HCT116 (cell line): ENCODE measurements at regions not wholly inside any gene's neighbourhood (a gene's known extent, or its start where the extent isn't known, plus 50 kb on each side); places are given as distances from the start of the nearest gene placed in this dataset.

Experiments
- CEBPB ChIP-seq: IDR thresholded peaks from 2 replicates; pipeline ENCODE4 v1.6.1; 2012; ENCODE audit warnings: low read depth
- EGR1 ChIP-seq: IDR thresholded peaks from 2 replicates; pipeline ENCODE4 v1.6.1; 2012; ENCODE audit warnings: low read depth
- EZH2 ChIP-seq: fragments of 200-600 bp; sonication (generic); IDR thresholded peaks from 2 replicates; pipeline ENCODE4 v1.6.1; 2017; ENCODE audit warnings: antibody characterized with exemption, mixed run types
- JUND ChIP-seq: IDR thresholded peaks from 2 replicates; pipeline ENCODE4 v1.6.1; 2012
- POLR2A ChIP-seq: IDR thresholded peaks from 2 replicates; pipeline ENCODE4 v1.7.0; 2011; ENCODE audit warnings: borderline replicate concordance; ENCODE audit not compliant: insufficient read depth, insufficient read length; ENCODE audit errors: extremely low read depth
- POLR2AphosphoS5 ChIP-seq: IDR thresholded peaks from 2 replicates; pipeline ENCODE4 v1.6.1; 2011; ENCODE audit warnings: mild to moderate bottlenecking, low read depth, low read length, moderate library complexity
- ZNF274 ChIP-seq: fragments of 200-500 bp; sonication (Bioruptor generic); IDR thresholded peaks from 2 replicates; pipeline ENCODE4 v1.6.1; 2014; ENCODE audit warnings: mild to moderate bottlenecking, low read depth, low read length, inconsistent platforms
- TF ChIP-seq, protein P1 (sequence below), 3 experiments: fragments of 200-600 bp in 1 of 3; sonication (generic) in 1 of 3; IDR thresholded peaks in 2 of 3; conservative IDR thresholded peaks in 1 of 3; 2 replicates each; pipeline ENCODE4 v1.5.1; 2012 to 2017; ENCODE audit warnings: low read depth in 2 of 3, low read length in 2 of 3, antibody characterized with exemption in 1 of 3, borderline replicate concordance in 1 of 3, control low read depth in 1 of 3, mild to moderate bottlenecking in 1 of 3, mixed read lengths in 1 of 3, mixed run types in 1 of 3, moderate library complexity in 1 of 3; ENCODE audit not compliant: insufficient read depth in 1 of 3
- TF ChIP-seq, protein P2 (sequence below): IDR thresholded peaks from 2 replicates; pipeline ENCODE4 v1.6.1; 2012; ENCODE audit warnings: low read depth

DNA sequence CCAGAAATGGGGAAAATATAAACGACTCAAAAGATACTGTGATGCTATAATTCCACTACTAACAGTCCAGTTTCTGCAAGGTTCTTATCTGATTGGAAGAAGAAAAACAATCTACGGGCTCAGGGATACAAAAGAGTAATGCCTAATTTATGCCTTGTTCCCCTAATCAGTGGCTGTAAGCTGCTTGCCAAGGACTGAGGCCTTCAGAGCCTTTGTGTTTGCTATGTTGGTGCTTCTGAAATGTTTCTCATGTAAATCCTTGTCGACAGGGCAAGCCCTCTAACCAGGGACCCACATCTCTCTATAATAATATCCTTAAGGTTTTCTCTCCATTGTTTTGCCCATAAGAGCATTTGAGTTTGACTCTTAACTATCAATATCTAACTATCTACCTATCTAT is 89.7 kb upstream of the CLDN10 start:
- TF ChIP-seq, protein P1, sequence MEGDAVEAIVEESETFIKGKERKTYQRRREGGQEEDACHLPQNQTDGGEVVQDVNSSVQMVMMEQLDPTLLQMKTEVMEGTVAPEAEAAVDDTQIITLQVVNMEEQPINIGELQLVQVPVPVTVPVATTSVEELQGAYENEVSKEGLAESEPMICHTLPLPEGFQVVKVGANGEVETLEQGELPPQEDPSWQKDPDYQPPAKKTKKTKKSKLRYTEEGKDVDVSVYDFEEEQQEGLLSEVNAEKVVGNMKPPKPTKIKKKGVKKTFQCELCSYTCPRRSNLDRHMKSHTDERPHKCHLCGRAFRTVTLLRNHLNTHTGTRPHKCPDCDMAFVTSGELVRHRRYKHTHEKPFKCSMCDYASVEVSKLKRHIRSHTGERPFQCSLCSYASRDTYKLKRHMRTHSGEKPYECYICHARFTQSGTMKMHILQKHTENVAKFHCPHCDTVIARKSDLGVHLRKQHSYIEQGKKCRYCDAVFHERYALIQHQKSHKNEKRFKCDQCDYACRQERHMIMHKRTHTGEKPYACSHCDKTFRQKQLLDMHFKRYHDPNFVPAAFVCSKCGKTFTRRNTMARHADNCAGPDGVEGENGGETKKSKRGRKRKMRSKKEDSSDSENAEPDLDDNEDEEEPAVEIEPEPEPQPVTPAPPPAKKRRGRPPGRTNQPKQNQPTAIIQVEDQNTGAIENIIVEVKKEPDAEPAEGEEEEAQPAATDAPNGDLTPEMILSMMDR (IDR thresholded peaks at IDR 0.05 in 2 of 3, conservative IDR thresholded peaks at IDR 0.05 in 1 of 3; ENCODE audit: borderline replicate concordance in 1 of 3, insufficient read depth in 1 of 3, low read depth in 2 of 3, low read length in 2 of 3) = no peak
- TF ChIP-seq, protein P2, sequence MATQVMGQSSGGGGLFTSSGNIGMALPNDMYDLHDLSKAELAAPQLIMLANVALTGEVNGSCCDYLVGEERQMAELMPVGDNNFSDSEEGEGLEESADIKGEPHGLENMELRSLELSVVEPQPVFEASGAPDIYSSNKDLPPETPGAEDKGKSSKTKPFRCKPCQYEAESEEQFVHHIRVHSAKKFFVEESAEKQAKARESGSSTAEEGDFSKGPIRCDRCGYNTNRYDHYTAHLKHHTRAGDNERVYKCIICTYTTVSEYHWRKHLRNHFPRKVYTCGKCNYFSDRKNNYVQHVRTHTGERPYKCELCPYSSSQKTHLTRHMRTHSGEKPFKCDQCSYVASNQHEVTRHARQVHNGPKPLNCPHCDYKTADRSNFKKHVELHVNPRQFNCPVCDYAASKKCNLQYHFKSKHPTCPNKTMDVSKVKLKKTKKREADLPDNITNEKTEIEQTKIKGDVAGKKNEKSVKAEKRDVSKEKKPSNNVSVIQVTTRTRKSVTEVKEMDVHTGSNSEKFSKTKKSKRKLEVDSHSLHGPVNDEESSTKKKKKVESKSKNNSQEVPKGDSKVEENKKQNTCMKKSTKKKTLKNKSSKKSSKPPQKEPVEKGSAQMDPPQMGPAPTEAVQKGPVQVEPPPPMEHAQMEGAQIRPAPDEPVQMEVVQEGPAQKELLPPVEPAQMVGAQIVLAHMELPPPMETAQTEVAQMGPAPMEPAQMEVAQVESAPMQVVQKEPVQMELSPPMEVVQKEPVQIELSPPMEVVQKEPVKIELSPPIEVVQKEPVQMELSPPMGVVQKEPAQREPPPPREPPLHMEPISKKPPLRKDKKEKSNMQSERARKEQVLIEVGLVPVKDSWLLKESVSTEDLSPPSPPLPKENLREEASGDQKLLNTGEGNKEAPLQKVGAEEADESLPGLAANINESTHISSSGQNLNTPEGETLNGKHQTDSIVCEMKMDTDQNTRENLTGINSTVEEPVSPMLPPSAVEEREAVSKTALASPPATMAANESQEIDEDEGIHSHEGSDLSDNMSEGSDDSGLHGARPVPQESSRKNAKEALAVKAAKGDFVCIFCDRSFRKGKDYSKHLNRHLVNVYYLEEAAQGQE = no peak
- no peak for TF ChIP-seq CEBPB
- no peak for TF ChIP-seq POLR2A
- TF ChIP-seq JUND = no peak
- no peak for TF ChIP-seq ZNF274
- TF ChIP-seq EZH2 = no peak
- no peak for TF ChIP-seq POLR2AphosphoS5
- TF ChIP-seq EGR1 = no peak
